GM10266 (cell line): ENCODE measurements at regions not wholly inside any gene's neighbourhood (a gene's known extent, or its start where the extent isn't known, plus 50 kb on each side); places are given as distances from the start of the nearest gene placed in this dataset.

Experiments
- DNase-seq: peaks from one replicate; pipeline ENCODE4 v3.0.0; 2012; ENCODE audit errors: extremely low spot score
- CTCF ChIP-seq: IDR thresholded peaks from 2 replicates; pipeline ENCODE4 v1.5.1; 2012; ENCODE audit warnings: mild to moderate bottlenecking, low read depth; ENCODE audit not compliant: control insufficient read depth, insufficient read depth; ENCODE audit errors: missing control alignments

GRCh38 chr6:74319292-74319691, 623.3 kb downstream of the CD109 start:
- no peak for DNase-seq
- no peak for TF ChIP-seq CTCF

DNA sequence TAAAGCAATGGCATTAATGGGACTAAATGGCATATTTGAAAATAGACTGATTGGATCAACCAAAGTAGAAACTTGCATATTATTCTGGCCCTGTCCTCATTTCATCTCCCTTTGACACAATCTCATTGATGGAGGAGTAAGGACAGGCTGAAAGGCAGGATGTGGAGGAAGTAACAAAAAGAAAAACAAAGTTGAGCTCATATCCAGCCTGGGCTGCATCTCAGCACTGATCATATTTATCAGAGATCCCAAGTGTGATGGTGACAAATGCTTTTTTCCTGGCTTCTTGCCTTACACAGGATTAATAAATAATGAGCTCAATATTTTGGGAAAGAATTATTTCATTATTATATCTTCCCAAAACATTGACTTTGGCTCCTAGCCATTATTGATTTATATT, 622.7 kb downstream of the CD109 start:
- no peak for TF ChIP-seq CTCF
- no peak for DNase-seq

DNA sequence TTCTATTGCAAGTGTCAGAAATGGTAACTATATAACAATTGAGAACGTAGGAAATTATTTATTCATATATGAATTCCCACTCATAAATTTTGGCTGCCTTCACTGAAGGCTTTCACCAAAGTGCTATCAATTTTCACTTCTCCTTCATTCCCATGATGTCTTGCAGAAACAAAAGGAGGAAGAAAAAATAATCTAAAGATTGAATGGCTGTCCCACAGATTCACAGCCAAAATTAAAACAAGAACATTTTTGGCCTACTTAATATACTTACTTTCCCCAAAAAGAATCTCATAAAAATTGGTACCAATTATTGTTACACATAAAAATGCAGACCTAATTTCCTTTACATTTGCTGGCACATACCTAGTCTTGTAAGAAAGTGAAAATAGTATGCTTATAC, 616.1 kb downstream of the CD109 start:
- no peak for DNase-seq
- TF ChIP-seq CTCF: no peak

DNA sequence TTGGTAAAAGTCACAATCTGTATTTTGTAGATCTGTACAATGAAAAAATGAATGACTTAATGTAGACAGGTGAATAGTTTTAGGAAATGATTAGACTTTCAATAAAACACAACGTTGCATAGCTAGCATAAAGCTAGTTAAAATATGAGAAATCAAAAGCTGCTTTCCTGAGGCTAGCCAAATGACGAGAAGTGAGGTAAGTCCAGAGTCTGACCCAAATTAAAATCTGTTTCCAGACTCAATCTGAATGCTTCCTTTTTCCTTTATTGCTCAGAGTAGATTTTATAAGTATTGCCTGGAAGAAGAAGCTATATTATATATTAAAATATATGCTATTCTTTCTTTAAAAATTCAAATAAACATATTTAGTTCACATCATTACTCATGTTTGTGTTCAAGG, 615.4 kb downstream of the CD109 start:
- DNase-seq: no peak
- no peak for TF ChIP-seq CTCF

- DNase-seq: no peak
- no peak for TF ChIP-seq CTCF
These were observed 593.9 kb downstream of the CD109 start for GRCh38 chr6:74289884-74290283.

DNA sequence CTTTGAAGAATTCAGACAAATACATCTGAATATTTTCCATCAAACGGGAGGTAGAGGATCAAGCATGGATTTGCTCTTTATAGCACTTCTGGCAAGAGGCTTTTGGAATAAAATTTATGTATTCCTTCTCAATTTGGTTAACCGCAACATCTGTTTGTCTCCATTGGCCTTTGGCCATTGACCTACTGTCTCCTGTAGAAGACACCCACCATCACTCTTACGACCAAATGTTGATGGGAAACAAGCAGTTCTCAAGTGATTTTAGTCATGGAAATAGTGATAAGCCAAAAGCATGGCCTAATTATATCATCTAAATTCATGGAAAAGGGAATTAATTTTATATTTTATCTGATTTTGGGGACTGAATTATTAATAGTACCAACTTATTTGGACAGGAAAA, 591.9 kb downstream of the CD109 start:
- no peak for TF ChIP-seq CTCF
- DNase-seq: no peak

DNA sequence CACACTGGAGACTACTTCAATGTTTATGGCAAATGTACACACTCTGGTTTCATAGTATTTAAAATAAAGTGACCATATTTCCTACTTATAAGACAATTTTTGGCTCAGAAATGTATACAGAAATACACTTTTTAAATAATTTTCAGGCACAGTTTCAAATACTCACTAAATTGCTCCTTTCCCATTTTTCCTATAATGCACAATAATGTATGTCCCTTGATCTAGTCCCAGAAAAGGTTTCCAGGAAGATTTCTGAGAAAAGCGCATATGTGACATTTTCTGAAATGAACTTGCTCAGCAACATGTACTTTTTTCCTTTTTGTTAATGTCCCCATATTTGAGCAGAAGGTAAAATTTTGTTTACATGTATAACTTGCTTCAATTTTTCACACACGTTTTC, 591.4 kb downstream of the CD109 start:
- DNase-seq: no peak

More for the DNA sequence above, 591.4 kb downstream of the CD109 start:
- TF ChIP-seq CTCF: no peak
